SK-N-SH (cell line): ENCODE measurements at regions not wholly inside any gene's neighbourhood (a gene's known extent, or its start where the extent isn't known, plus 50 kb on each side); places are given as distances from the start of the nearest gene placed in this dataset.

Source experiments
- CTCF ChIA-PET: fragments of 300-600, 350-600 bp; formaldehyde crosslinking; extraction: SDS; loops from one replicate; lab custom pipeline; 2021; lab: Yijun Ruan, JAX
- POLR2A ChIA-PET: fragments of 350-600 bp; sonication (Branson Sonifier 250); formaldehyde crosslinking; extraction: SDS; loops from one replicate; lab custom pipeline; 2020; ENCODE audit warnings: antibody characterized with exemption, inconsistent platforms; lab: Yijun Ruan, JAX
- DNase-seq: peaks from one replicate; pipeline ENCODE4 v3.0.0; 2012
- H2AFZ ChIP-seq: fragments of 200-600 bp; sonication (generic); 2 replicates; pipeline ENCODE4 v1.8.1; 2016; ENCODE audit warnings: antibody characterized with exemption, mild to moderate bottlenecking, low read depth
- H3F3A ChIP-seq: fragments of 200-600 bp; sonication (generic); replicated peaks from 2 replicates; pipeline ENCODE3; 2016; ENCODE audit warnings: antibody characterized with exemption, mild to moderate bottlenecking; ENCODE audit not compliant: insufficient read depth
- H3K27ac ChIP-seq, 2 experiments: fragments of 200-500 bp in 1 of 2; fragments of 200-600 bp in 1 of 2; sonication (Bioruptor generic) in 1 of 2; sonication (generic), shearing (Covaris generic) in 1 of 2; 2 replicates each; pipeline versions ENCODE4 v1.5.1 to v1.6.1; 2014 to 2016; ENCODE audit warnings: low read depth in 2 of 2, inconsistent platforms in 1 of 2, low read length in 1 of 2, mild to moderate bottlenecking in 1 of 2, mixed read lengths in 1 of 2
- H3K27me3 ChIP-seq: fragments of 200-600 bp; sonication (generic), shearing (Covaris generic); 2 replicates; pipeline ENCODE4 v1.6.1; 2016; ENCODE audit warnings: mixed run types; ENCODE audit not compliant: insufficient read depth
- H3K36me3 ChIP-seq, 2 experiments: fragments of 200-500 bp in 1 of 2; fragments of 200-600 bp in 1 of 2; sonication (Bioruptor generic) in 1 of 2; sonication (generic) in 1 of 2; replicated peaks in 1 of 2; 2 replicates each; pipeline versions ENCODE3 to v1.5.1; 2014 to 2016; ENCODE audit warnings: low read length in 1 of 2, mild to moderate bottlenecking in 1 of 2; ENCODE audit not compliant: insufficient read depth in 2 of 2, control insufficient read depth in 1 of 2
- H3K4me1 ChIP-seq, 2 experiments: fragments of 200-500 bp in 1 of 2; fragments of 200-600 bp in 1 of 2; sonication (Bioruptor generic) in 1 of 2; sonication (generic), shearing (Covaris generic) in 1 of 2; 2 replicates each; pipeline versions ENCODE4 v1.5.1 to v1.6.1; 2014 to 2016; ENCODE audit warnings: low read depth in 1 of 2, low read length in 1 of 2, mixed run types in 1 of 2; ENCODE audit not compliant: insufficient read depth in 2 of 2, control insufficient read depth in 1 of 2
- H3K4me2 ChIP-seq: fragments of 200-600 bp; sonication (generic), shearing (Covaris generic); 2 replicates; pipeline ENCODE4 v1.6.1; 2017; ENCODE audit warnings: mixed run types
- H3K4me3 ChIP-seq, 2 experiments: fragments of 200-500 bp in 1 of 2; fragments of 200-600 bp in 1 of 2; sonication (Bioruptor generic) in 1 of 2; sonication (generic), shearing (Covaris generic) in 1 of 2; 2 replicates each; pipeline versions ENCODE4 v1.5.1 to v1.8.1; 2014 to 2016; ENCODE audit warnings: low read depth in 2 of 2, inconsistent platforms in 1 of 2, low read length in 1 of 2, mild to moderate bottlenecking in 1 of 2, mixed read lengths in 1 of 2, moderate library complexity in 1 of 2
- H3K79me2 ChIP-seq: fragments of 200-600 bp; sonication (generic); 2 replicates; pipeline ENCODE4 v1.8.1; 2017; ENCODE audit warnings: mild to moderate bottlenecking; ENCODE audit not compliant: insufficient read depth
- H3K9ac ChIP-seq: fragments of 200-600 bp; sonication (generic); 2 replicates; pipeline ENCODE4 v1.6.1; 2017; ENCODE audit warnings: mixed run types
- H3K9me2 ChIP-seq: fragments of 200-600 bp; sonication (generic); 2 replicates; pipeline ENCODE4 v1.6.1; 2017; ENCODE audit warnings: mixed run types
- H3K9me3 ChIP-seq: fragments of 200-600 bp; sonication (generic); 2 replicates; pipeline ENCODE4 v1.6.1; 2017; ENCODE audit warnings: mixed run types, mild to moderate bottlenecking, moderate library complexity
- H4K20me1 ChIP-seq: fragments of 200-600 bp; sonication (generic); 2 replicates; pipeline ENCODE4 v1.6.1; 2017; ENCODE audit warnings: mild to moderate bottlenecking, mixed run types; ENCODE audit not compliant: insufficient read depth
- CHD2 ChIP-seq: fragments of 150-350 bp; IDR thresholded peaks from 2 replicates; pipeline ENCODE4 v1.6.1; 2018; ENCODE audit warnings: low read length; ENCODE audit not compliant: partially characterized antibody
- GATA2 ChIP-seq: sonication (generic); formaldehyde crosslinking; IDR thresholded peaks from 2 replicates; pipeline ENCODE4 v1.5.0; 2020; ENCODE audit warnings: mild to moderate bottlenecking, missing genetic modification reagents
- JUND ChIP-seq: IDR thresholded peaks from 2 replicates; pipeline ENCODE4 v1.4.0; 2012
- MEF2A ChIP-seq: IDR thresholded peaks from 2 replicates; pipeline ENCODE4 v1.4.0; 2012; ENCODE audit warnings: low read depth, borderline replicate concordance
- MXI1 ChIP-seq: IDR thresholded peaks from 2 replicates; pipeline ENCODE4 v1.6.1; 2012; ENCODE audit warnings: mild to moderate bottlenecking, low read depth, low read length, improper control_type of control experiment
- NFIC ChIP-seq: IDR thresholded peaks from 2 replicates; pipeline ENCODE4 v1.4.0; 2012; ENCODE audit warnings: borderline replicate concordance
- POLR2AphosphoS5 ChIP-seq: IDR thresholded peaks from 2 replicates; pipeline ENCODE4 v1.6.1; 2012; ENCODE audit warnings: low read depth, low read length
- RAD21 ChIP-seq: IDR thresholded peaks from 2 replicates; pipeline ENCODE4 v1.6.1; 2012; ENCODE audit warnings: mild to moderate bottlenecking, low read length
- RFX5 ChIP-seq: IDR thresholded peaks from 2 replicates; pipeline ENCODE4 v1.6.1; 2012; ENCODE audit warnings: mild to moderate bottlenecking, improper control_type of control experiment, low read length
- RXRA ChIP-seq: IDR thresholded peaks from 2 replicates; pipeline ENCODE4 v1.4.0; 2012; ENCODE audit warnings: low read depth, mild to moderate bottlenecking, borderline replicate concordance
- SIN3A ChIP-seq: IDR thresholded peaks from 2 replicates; pipeline ENCODE4 v1.6.1; 2012; ENCODE audit warnings: low read depth, mild to moderate bottlenecking, low read length, moderate library complexity, borderline replicate concordance
- SMC3 ChIP-seq: IDR thresholded peaks from 2 replicates; pipeline ENCODE4 v1.6.1; 2012; ENCODE audit warnings: low read depth, low read length, improper control_type of control experiment
- TCF12 ChIP-seq: IDR thresholded peaks from 2 replicates; pipeline ENCODE4 v1.4.0; 2012
- WGBS: methylation state at CpG from one replicate; pipeline ENCODE4 v1.1.6; 2017; ENCODE audit warnings: low lambda C conversion rate; 5-methylcytosine and 5-hydroxymethylcytosine counted together
- TF ChIP-seq, protein P1 (sequence below): IDR thresholded peaks from 2 replicates; pipeline ENCODE4 v1.6.1; 2012; ENCODE audit warnings: mild to moderate bottlenecking, low read depth, low read length, moderate library complexity
- TF ChIP-seq, protein P2 (sequence below): IDR thresholded peaks from 2 replicates; pipeline ENCODE4 v1.4.0; 2012; ENCODE audit warnings: low read depth, borderline replicate concordance
- TF ChIP-seq, protein P3 (sequence below): fragments of 200-600 bp; sonication (generic); IDR thresholded peaks from 2 replicates; pipeline ENCODE4 v1.6.1; 2017; ENCODE audit warnings: antibody characterized with exemption, mild to moderate bottlenecking, moderate library complexity
- TF ChIP-seq, protein P4 (sequence below): IDR thresholded peaks from 2 replicates; pipeline ENCODE4 v1.4.0; 2012; ENCODE audit warnings: low read depth, borderline replicate concordance
- TF ChIP-seq, protein P5 (sequence below): IDR thresholded peaks from 2 replicates; pipeline ENCODE4; 2012

DNA sequence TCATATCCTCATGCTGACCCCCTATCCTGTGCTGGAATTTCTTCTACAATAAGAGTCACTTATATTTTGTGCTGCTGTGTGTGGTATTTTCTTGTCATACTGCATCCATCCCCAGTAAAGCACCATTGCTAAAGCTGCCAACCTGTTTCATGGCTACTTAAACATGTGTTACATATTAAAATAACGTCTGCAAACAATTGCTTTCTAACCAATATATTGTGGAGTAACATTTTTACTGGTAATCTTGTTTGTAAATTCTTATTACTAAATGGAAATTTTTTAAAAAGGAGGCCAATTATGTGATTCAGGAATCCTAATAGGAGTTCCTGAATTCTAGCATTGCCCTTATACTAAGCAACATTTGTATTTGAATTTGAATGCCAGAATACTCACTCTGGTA, 160.3 kb upstream of the VEGFC start:
- Histone ChIP-seq H2AFZ (0 out of 2 replicates have a peak overlapping the region, but pooled peaks have one; percentile 25), H3K9me2 (no peaks in the 10 kb centered on the region), H3F3A (peaks cover 14% of the 10 kb centered on the region), H4K20me1 (no peaks in the 10 kb centered on the region), H3K9ac (no peak overlapping the region), H3K4me2 (no peak overlapping the region), H3K27ac (peak overlapping the region; percentile 28 to 31; a peak in 3 of 4 replicates), H3K4me3 (no peak overlapping the region), H3K79me2 (no peaks in the 10 kb centered on the region), H3K36me3 (no peaks in the 10 kb centered on the region), H3K27me3 (no peaks in the 10 kb centered on the region), H3K4me1 (peaks cover 0 to 4% of the 10 kb centered on the region in 2 experiments; a peak in 1 of 4 replicates), H3K9me3 (no peaks in the 10 kb centered on the region)
- no peak for DNase-seq
- TF ChIP-seq, protein P1, sequence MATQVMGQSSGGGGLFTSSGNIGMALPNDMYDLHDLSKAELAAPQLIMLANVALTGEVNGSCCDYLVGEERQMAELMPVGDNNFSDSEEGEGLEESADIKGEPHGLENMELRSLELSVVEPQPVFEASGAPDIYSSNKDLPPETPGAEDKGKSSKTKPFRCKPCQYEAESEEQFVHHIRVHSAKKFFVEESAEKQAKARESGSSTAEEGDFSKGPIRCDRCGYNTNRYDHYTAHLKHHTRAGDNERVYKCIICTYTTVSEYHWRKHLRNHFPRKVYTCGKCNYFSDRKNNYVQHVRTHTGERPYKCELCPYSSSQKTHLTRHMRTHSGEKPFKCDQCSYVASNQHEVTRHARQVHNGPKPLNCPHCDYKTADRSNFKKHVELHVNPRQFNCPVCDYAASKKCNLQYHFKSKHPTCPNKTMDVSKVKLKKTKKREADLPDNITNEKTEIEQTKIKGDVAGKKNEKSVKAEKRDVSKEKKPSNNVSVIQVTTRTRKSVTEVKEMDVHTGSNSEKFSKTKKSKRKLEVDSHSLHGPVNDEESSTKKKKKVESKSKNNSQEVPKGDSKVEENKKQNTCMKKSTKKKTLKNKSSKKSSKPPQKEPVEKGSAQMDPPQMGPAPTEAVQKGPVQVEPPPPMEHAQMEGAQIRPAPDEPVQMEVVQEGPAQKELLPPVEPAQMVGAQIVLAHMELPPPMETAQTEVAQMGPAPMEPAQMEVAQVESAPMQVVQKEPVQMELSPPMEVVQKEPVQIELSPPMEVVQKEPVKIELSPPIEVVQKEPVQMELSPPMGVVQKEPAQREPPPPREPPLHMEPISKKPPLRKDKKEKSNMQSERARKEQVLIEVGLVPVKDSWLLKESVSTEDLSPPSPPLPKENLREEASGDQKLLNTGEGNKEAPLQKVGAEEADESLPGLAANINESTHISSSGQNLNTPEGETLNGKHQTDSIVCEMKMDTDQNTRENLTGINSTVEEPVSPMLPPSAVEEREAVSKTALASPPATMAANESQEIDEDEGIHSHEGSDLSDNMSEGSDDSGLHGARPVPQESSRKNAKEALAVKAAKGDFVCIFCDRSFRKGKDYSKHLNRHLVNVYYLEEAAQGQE: no peak
- TF ChIP-seq TCF12: peak; percentile 42; the same call in 1 of the 2 replicates
- 30% methylated on average over 1 of the region's 1 CpG for WGBS
- CTCF ChIA-PET: interaction anchor here (1.3 kb wide), 1 partner anchor 94 kb away, joined by 3 read pairs; no protein-coding TSS in a partner anchor
- POLR2A ChIA-PET: no interaction called here

DNA sequence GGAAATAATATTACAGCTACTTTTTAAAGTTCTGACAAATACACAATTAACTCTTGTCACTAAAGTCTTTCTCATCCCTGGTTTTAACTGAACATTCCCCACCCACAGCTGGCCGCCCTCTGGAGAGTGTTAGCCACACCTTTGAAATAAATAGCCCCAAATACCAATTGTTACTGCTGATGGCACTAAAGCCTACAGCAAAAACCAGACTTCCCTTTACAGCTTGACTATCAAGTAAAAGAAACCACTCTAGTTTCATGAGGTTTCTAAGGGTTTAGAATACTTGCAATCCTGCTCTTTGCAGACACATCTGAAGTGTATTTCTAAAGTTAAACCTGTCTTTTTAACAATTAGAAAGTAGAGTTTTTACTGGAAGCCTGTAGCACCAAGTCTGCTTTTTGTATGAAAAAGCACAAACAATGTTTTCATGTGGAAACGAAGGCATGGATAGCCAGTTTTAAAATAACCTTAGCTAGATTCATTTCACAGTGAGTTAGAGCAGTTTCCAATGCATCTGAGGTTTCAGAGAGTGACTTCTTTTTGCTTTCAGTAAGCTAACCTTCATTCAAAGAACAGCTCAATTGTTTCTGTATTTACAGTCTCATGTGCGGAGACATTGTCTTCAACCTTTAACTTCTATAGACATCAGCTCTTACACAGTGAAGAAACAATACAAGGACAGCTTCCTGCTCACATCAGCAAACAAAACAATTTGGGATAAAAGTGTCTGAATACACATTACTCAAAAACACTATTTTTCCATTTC, 164.8 kb upstream of the VEGFC start:
- H2AFZ ChIP-seq: peak overlapping the region; percentile 90
- no peaks in the 10 kb centered on the region; a peak in 1 of 4 replicates for H3K4me1 ChIP-seq
- 42% methylated on average over 3 of the region's 3 CpGs for WGBS
- peak overlapping the region; percentile 57 for H3K4me2 ChIP-seq
- POLR2A ChIA-PET: no interaction called here
- H3K27ac ChIP-seq: peak overlapping the region; percentile 75 to 86
- no peaks in the 10 kb centered on the region for H3K27me3 ChIP-seq
- H4K20me1 ChIP-seq: no peaks in the 10 kb centered on the region
- CTCF ChIA-PET: no interaction called here
- peak overlapping the region in 1 of 2 experiments; percentile 46; a peak in 2 of 4 replicates for H3K4me3 ChIP-seq
- no peaks in the 10 kb centered on the region for H3K36me3 ChIP-seq
- no peaks in the 10 kb centered on the region for H3K79me2 ChIP-seq
- TF ChIP-seq GATA2 (no peak), RXRA (no peak), RFX5 (no peak), POLR2AphosphoS5 (no peak), NFIC (no peak), MEF2A (no peak), MXI1 (no peak), RAD21 (no peak), JUND (no peak), TCF12 (no peak), SIN3A (no peak), SMC3 (no peak), CHD2 (no peak)
- TF ChIP-seq, protein P2, sequence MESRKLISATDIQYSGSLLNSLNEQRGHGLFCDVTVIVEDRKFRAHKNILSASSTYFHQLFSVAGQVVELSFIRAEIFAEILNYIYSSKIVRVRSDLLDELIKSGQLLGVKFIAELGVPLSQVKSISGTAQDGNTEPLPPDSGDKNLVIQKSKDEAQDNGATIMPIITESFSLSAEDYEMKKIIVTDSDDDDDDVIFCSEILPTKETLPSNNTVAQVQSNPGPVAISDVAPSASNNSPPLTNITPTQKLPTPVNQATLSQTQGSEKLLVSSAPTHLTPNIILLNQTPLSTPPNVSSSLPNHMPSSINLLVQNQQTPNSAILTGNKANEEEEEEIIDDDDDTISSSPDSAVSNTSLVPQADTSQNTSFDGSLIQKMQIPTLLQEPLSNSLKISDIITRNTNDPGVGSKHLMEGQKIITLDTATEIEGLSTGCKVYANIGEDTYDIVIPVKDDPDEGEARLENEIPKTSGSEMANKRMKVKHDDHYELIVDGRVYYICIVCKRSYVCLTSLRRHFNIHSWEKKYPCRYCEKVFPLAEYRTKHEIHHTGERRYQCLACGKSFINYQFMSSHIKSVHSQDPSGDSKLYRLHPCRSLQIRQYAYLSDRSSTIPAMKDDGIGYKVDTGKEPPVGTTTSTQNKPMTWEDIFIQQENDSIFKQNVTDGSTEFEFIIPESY: no peak
- TF ChIP-seq, protein P3, sequence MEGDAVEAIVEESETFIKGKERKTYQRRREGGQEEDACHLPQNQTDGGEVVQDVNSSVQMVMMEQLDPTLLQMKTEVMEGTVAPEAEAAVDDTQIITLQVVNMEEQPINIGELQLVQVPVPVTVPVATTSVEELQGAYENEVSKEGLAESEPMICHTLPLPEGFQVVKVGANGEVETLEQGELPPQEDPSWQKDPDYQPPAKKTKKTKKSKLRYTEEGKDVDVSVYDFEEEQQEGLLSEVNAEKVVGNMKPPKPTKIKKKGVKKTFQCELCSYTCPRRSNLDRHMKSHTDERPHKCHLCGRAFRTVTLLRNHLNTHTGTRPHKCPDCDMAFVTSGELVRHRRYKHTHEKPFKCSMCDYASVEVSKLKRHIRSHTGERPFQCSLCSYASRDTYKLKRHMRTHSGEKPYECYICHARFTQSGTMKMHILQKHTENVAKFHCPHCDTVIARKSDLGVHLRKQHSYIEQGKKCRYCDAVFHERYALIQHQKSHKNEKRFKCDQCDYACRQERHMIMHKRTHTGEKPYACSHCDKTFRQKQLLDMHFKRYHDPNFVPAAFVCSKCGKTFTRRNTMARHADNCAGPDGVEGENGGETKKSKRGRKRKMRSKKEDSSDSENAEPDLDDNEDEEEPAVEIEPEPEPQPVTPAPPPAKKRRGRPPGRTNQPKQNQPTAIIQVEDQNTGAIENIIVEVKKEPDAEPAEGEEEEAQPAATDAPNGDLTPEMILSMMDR: no peak
- TF ChIP-seq, protein P4, sequence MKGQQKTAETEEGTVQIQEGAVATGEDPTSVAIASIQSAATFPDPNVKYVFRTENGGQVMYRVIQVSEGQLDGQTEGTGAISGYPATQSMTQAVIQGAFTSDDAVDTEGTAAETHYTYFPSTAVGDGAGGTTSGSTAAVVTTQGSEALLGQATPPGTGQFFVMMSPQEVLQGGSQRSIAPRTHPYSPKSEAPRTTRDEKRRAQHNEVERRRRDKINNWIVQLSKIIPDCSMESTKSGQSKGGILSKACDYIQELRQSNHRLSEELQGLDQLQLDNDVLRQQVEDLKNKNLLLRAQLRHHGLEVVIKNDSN: no peak
- TF ChIP-seq, protein P5, sequence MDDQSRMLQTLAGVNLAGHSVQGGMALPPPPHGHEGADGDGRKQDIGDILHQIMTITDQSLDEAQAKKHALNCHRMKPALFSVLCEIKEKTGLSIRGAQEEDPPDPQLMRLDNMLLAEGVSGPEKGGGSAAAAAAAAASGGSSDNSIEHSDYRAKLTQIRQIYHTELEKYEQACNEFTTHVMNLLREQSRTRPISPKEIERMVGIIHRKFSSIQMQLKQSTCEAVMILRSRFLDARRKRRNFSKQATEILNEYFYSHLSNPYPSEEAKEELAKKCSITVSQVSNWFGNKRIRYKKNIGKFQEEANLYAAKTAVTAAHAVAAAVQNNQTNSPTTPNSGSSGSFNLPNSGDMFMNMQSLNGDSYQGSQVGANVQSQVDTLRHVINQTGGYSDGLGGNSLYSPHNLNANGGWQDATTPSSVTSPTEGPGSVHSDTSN: no peak
- H3K9me3 ChIP-seq: no peaks in the 10 kb centered on the region
- H3K9me2 ChIP-seq: no peaks in the 10 kb centered on the region
- H3K9ac ChIP-seq: peak overlapping the region; percentile 50; the same call in 1 of the 2 replicates
- peaks cover 18% of the 10 kb centered on the region for H3F3A ChIP-seq
- DNase-seq: no peak
